ENCODE measurements at regions not wholly inside any gene's neighbourhood (a gene's known extent, or its start where the extent isn't known, plus 50 kb on each side); places are given as distances from the start of the nearest gene placed in this dataset.
"Not testable (repeated sequence)": the region's sequence is repeated elsewhere in the genome, so short reads cannot be mapped to it uniquely, and the experiment has no call there.

DNA sequence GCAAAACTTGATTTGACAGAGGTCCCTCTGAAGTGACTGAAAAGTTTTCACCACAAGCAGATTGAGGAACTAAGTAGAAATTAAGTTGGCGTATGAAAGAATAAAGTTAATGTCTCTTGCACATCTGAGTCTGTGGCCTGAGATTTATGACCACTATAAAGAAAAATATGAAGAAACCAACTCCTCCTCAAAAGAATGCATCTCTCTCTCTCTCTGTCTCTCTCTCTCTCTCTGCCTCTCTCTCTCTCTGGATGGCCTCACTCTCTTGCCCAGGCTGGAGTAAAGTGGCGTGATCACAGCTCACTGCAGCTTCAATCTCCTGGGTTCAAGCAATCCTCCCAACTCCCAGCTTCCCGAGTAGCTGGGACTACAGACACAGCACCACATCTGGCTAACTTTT lies 55.2 kb downstream of the RPL22L1 start:
- DNase-seq: no peak

DNA sequence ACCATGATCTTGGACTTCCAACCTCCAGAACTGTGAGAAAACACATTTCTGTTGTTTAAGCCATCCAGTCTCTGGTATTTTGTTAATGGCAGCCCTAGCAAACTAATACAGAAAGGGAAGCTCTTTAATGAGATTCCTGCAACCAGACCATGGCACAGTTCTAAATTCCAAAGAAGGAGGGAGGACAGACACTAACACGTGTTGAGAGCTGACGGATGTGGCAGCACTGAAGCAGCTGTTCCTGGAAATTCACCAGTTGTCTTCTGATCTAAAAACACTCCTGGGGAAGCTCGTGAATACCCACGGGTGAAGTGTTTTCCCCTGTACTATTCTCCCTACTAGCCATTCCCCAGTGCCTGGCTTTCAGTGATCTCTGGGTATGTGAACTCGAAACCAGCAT lies 56.7 kb downstream of the RPL22L1 start:
- no peak for DNase-seq

DNA sequence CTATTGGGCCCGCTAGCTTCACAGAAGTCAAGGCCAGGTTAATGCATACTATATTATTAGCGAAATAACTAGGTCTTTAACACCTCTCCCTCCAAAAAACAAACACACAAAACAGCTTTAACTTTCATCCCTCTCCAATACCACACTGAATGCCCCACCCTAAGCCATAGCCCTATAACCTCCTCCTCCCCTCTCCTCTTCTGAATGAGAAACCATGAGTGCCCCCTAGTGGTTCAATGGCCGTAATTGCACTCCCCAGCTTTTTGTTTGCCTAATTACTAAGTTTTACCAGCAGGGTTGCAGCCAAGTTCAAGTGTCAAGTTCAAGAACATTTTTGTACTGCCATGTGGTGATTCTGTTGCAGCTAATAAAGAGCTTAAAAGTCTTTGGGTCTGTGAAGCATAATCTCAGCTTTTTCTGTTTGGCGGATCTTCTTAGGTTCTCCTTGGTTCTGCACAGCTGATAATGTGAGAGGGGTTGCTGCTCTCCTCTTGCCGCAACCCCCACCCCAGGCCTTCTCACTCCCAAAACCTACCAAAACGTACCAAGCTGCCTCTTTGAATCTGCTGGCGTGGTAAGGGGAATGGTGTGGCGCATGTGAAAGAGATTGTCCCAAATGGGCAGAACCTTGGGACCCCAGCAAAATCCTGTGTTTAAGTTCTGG lies 57.9 kb downstream of the RPL22L1 start:
- DNase-seq: peak; percentile 92

DNA sequence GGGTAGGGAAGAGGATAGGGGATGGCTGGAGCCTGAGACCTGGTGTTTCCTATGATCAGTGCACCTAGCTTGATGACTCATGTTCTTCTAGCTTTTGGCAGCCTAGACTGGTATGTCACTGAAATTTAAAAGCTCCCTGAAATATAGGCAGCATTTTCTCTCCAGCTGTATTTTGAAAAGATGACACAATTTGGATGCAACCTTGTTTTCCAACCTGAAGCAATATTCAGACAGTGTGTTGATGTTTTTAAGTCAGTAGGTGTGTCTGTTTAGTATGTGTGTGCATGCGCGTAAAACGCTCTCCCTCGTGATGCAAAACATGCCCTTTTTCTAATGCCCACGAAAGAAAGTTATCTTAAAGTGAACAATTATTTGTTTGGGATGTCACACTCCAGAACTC lies 58.5 kb downstream of the RPL22L1 start:
- DNase-seq: peak; percentile 36

DNA sequence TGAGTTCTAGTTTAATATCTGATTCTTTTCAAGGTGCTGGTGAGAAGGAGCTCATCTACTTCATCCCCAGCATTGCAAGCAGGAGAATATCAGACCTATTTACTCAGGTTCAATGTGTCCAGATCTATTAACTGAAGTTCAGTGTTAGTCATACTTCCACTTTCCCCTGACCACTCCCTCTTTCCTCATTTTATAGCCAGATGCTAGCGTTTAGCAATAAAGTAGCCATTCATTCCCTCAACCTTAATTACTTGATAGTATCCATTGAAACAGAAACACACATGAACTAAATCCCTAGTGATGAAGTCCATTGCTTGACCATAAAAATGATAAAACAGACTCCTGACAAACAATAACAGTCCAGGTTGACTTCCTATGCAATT lies 60.0 kb downstream of the RPL22L1 start:
- DNase-seq: no peak

DNA sequence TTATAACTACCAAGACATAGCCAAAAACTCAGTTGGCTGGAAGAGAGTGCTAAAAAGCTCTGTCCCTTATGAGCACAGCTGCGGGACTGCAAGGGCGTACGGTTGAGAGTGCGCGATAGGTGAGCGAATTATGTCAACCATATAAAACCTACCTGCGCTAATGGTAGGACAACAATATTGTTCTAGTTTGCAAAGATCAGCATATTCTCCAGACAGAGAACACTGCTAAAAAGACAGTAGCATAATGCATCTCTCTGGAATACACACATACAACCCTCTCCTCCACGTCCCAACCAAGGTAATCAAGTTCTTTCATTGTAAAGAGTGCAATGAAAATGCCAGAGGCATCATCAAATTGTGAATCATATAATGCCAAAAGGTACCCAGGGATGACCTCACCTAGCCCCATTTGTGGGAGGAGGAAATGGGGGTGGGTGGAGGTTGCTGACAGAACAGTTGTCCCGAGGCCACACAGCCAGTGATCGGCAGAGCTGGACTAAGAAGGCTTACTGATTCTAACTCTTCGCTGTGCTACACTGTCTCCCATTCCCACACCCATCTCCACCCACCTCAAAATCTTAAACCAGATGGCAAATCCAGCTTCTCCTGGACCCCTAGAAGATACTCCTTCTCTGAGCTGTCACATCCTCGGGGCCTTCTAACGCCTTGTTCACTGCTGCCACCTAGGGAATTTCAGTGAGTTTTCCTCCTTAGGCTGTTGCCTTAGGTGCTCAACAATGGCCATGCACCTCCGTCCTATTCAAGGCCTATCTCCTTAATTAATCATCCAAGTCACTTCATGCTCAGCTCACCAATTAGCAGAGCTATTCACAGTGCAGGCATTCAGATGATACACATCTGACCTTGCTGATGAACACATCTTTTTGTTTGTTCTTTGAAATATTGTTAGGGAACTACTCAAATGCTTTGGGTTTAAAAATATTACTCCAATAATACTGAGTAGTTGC lies 60.7 kb downstream of the RPL22L1 start:
- DNase-seq: peak; percentile 74

DNA sequence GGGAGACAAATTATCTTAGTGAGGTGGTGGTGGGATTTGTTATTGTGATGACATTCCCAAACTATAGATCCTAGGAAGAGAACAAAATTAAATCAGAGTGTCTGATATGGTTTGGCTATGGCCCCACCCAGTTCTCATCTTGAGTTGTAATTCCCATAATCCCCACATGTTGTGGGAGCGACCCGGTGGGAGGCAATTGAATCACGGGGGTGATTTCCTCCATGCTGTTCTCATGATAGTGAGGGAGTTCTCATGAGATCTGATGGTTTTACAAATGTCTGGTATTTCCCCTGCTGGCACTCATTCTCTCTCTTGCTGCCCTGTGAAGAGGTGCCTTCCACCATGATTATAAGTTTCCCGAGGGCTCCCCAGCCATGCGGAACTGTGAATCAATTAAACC lies 62.0 kb downstream of the RPL22L1 start:
- no peak for DNase-seq

DNA sequence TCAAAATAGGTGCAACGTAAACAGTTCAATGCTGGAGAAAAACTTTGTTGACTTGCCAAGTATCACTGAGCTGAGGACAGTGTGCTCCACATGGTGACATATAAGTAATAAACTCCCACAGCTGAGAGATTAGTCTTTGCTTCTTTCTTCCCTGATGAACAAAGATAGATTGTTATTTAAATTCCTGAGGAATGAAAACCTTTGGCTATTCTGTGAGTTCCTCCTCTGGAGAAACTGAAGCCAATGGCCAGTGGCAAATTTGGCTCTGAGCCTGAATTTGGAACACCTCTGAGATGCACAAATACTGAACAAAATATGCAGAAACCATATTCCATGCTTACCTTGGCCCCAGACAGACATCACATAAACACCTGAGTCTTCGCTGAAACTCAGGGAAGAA lies 63.3 kb downstream of the RPL22L1 start:
- DNase-seq: no peak

GRCh38 chr3:170806141-170806540 lies 63.9 kb downstream of the RPL22L1 start:
- DNase-seq: no peak

- DNase-seq: not testable (repeated sequence)
These were observed 64.7 kb downstream of the RPL22L1 start for GRCh38 chr3:170805296-170805695.

- not testable (repeated sequence) for DNase-seq
These were observed 65.4 kb downstream of the RPL22L1 start for GRCh38 chr3:170804634-170805033.

GRCh38 chr3:170804078-170804477 lies 65.9 kb downstream of the RPL22L1 start:
- DNase-seq: no peak

DNA sequence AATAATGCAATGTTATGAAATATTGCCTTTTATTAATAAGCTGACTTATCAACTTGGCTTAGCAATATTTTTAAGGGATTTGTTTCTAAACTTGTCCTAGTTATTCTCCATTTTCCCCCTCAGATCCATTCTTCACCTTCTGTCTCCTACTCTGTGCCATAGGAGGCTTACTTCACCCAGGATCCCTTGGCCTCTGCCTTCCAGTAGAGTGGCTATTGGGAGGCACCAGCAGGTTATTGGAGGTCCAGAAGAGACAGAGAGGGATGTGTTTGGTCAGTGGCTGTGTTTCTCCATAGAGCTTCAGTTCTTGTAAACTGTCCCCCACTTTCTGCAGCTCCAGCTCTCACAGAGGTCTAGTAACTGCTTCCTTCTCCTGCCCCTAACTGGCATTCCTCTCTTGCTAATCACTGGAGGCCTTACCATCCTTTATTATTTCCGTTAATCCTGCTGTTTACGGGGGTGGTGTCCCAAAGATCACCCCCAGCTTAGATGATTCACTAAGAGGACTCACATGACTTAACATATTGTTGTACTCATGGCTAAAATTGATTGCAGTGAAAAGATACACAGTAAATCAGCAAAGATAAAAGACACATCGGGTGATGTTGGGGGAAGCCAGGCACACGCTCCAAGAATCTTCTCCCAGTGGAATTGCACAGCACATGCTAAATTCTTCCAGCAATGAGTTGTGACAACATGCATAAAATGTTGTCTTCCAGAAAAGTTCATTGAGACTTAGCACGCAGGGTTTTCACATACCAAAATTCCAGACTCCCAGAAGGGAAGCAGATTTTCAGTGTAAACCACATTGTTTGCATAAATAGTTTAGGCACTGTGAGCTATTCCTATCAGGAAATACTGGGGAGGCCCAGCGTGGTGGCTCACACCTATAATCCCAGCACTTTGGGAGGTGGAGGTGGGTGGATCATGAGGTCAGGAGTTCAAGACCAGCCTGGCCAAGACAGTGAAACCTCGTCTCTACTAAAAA lies 67.5 kb downstream of the RPL22L1 start:
- no peak for DNase-seq

DNA sequence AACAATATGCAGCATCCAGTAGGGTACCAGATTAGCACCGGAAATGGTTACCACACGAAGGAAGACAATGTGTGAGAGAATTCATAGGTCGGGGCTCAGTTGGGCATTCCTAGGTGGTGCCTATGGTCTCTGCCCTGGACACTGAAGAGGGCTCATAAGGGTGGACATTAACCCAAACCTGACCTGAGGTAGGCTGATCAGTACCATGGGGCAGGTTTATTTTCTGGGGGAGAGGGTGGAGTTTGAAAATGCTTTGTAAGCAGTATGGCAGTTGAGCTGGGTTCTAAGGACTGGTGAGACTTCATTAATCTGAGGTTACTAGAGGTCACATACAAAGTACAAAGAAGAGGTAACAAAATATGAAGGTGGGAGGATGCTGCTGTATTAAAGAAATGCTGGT lies 68.4 kb downstream of the RPL22L1 start:
- no peak for DNase-seq

DNA sequence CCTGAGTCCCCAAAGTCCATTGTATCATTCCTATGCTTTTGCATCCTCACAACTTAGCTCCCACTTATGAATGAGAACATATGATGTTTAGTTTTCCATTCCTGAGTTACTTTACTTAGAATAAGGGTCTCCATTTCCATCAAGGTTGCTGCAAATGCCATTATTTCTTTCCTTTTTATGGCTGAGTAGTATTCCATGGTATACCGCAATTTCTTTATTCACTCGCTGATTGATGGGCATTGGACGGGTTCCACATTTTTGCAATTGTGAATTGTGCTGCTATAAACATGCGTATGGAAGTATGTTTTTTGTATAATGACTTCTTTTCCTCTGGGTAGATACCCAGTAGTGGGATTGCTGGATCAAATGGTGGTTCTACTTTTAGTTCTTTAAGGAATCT lies 69.7 kb downstream of the RPL22L1 start:
- not testable (repeated sequence) for DNase-seq

GRCh38 chr3:170799009-170799408 lies 71.0 kb downstream of the RPL22L1 start:
- no peak for DNase-seq

DNA sequence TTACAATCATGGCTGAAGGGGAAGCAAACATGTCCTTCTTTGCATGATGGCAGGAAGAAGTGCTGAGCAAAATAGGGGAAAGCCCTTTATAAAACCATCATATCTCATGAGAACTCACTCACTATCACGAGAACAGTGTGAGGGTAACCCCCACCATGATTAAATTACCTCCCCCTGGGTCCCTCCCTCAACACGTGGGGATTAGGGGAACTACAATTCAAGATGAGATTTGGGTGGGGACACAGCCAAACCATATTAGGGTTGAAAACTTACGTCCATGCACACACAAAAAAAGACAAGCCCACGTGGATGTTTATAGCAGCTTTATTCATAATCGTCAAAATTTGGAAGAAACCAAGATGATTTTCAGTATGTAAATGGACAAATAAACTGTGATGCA lies 72.3 kb downstream of the RPL22L1 start:
- no peak for DNase-seq

GRCh38 chr3:170792471-170792870 lies 77.5 kb downstream of the RPL22L1 start:
- DNase-seq: no peak

- no peak for DNase-seq
These were observed 79.3 kb downstream of the RPL22L1 start for GRCh38 chr3:170790647-170791046.

GRCh38 chr3:170787464-170787863 lies 82.5 kb downstream of the RPL22L1 start:
- no peak for DNase-seq

DNA sequence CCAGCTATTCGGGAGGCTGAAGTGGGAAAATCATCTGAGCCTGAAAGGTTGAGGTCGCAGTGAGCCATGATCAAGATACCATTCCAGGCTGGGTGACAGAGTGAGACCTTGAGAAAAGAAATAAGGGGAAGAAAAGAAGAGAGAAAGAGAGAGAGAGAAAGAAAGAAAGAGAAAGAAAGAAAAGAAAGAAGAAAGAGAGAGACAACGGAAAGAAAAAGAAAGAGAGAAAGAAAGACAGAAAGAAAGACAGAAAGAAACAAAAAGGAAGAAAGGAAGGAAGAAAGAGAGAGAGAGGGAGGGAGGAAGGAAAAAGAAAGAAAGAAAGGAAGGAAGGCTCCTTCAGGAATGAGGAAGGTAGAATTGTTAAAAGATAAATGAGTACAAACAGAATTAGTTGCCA lies 84.5 kb downstream of the RPL22L1 start:
- no peak for DNase-seq

DNA sequence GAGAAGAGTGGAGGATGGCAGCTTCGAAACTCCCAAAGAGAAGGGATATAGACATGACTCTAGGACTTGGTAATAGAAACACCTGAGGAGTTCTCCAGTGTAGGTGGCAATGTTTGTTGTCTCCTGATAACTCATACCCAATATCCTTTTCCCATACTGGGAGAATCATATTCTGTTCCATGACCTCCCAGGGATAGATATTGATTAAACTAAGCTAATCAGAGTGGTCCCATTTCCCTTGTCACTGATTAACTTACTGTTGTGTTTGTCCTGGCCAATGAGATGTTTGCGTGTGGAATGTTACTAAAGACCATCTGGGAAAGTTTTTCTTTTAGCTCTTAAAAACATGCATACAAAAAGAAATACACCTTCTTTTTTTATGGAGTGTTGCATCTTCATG lies 85.6 kb downstream of the RPL22L1 start:
- DNase-seq: no peak

DNA sequence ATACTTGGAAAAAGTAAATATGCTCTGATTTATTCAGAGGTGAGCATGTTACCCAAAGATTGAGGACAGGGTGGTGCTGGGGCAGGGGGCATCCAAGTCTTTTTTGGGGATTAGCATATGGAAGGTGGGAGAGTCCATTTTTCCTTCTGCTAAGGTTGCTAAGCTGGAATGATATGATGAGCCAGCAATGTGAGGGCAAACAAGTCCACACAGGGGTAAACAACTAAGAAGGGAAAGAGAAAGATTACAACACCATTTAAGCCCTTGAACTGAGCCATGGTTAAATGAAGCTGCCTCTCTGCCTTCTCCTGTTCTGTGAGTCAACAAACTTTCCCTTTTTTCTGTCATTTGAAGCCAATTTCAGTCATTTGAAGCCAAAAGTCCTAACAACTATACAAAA lies 89.0 kb downstream of the RPL22L1 start:
- no peak for DNase-seq
